WTC11 (cell line): ENCODE measurements at regions not wholly inside any gene's neighbourhood (a gene's known extent, or its start where the extent isn't known, plus 50 kb on each side); places are given as distances from the start of the nearest gene placed in this dataset.

Experiments
- CTCF ChIP-seq: fragments of 200-600 bp; IDR thresholded peaks from 2 replicates; pipeline ENCODE4 v1.8.0; 2022; ENCODE audit warnings: antibody characterized with exemption
- ERG ChIP-seq: fragments of 250-450 bp; sonication (Bioruptor Pico); IDR thresholded peaks from 2 replicates; pipeline ENCODE4 v1.8.0; 2021; ENCODE audit warnings: mild to moderate bottlenecking
- GABPB1 ChIP-seq: sonication (generic); formaldehyde crosslinking; IDR thresholded peaks from 2 replicates; pipeline ENCODE4 v1.8.1; 2023; ENCODE audit warnings: mild to moderate bottlenecking, missing genetic modification reagents
- MAX ChIP-seq: sonication (generic); formaldehyde crosslinking; IDR thresholded peaks from 2 replicates; pipeline ENCODE4 v1.8.0; 2022; ENCODE audit warnings: mild to moderate bottlenecking, missing genetic modification reagents
- TCF7 ChIP-seq: sonication (generic); formaldehyde crosslinking; IDR thresholded peaks from 2 replicates; pipeline ENCODE4 v1.8.0; 2022; ENCODE audit warnings: mild to moderate bottlenecking, low read depth, missing genetic modification reagents, moderate library complexity
- ZNF263 ChIP-seq: sonication (generic); formaldehyde crosslinking; IDR thresholded peaks from 2 replicates; pipeline ENCODE4 v1.8.1; 2022; ENCODE audit warnings: low read depth, mild to moderate bottlenecking, moderate library complexity, missing genetic modification reagents
- ZNF512 ChIP-seq: sonication (generic); formaldehyde crosslinking; IDR thresholded peaks from 2 replicates; pipeline ENCODE4 v1.8.1; 2022; ENCODE audit warnings: missing genetic modification reagents, borderline replicate concordance

GRCh38 chr22:48071305-48071704 is 1308.9 kb downstream of the TBC1D22A start:
- TF ChIP-seq ZNF263 (CRISPR knock-in tag) (no peak), CTCF (no peak), MAX (CRISPR knock-in tag) (no peak), ERG (CRISPR knock-in tag) (no peak), TCF7 (no peak), GABPB1 (CRISPR knock-in tag) (no peak), ZNF512 (CRISPR knock-in tag) (no peak)
